ENCODE measurements at regions not wholly inside any gene's neighbourhood (a gene's known extent, or its start where the extent isn't known, plus 50 kb on each side); places are given as distances from the start of the nearest gene placed in this dataset.

GRCh38 chr2:155033652-155034051 lies 335.2 kb downstream of the KCNJ3 start:
- H3K4me3 ChIP-seq (ENCODE audit: low read depth, low read length), result no peak overlapping the region
- no peak for DNase-seq (ENCODE audit: low read depth)
- TF ChIP-seq MYC (IDR thresholded peaks at IDR 0.05; ENCODE audit: low read depth, low read length), result no peak
- no peak for TF ChIP-seq CTCF (IDR thresholded peaks at IDR 0.05; ENCODE audit: low read depth, low read length)
- TF ChIP-seq POLR2A (IDR thresholded peaks at IDR 0.05; ENCODE audit: extremely low read depth, insufficient read length), result no peak
- TF ChIP-seq MAX (IDR thresholded peaks at IDR 0.05; ENCODE audit: low read depth, low read length), result no peak

- no peak overlapping the region for H3K4me3 ChIP-seq (ENCODE audit: low read depth, low read length)
- TF ChIP-seq MAX (IDR thresholded peaks at IDR 0.05; ENCODE audit: low read depth, low read length), result no peak
- TF ChIP-seq MYC (IDR thresholded peaks at IDR 0.05; ENCODE audit: low read depth, low read length), result no peak
- no peak for TF ChIP-seq CTCF (IDR thresholded peaks at IDR 0.05; ENCODE audit: low read depth, low read length)
- no peak for TF ChIP-seq POLR2A (IDR thresholded peaks at IDR 0.05; ENCODE audit: extremely low read depth, insufficient read length)
- DNase-seq (ENCODE audit: low read depth), result no peak
Observed at GRCh38 chr2:155030296-155030695, 331.8 kb downstream of the KCNJ3 start.

- TF ChIP-seq MAX (IDR thresholded peaks at IDR 0.05; ENCODE audit: low read depth, low read length) (no peak), MYC (IDR thresholded peaks at IDR 0.05; ENCODE audit: low read depth, low read length) (no peak), POLR2A (IDR thresholded peaks at IDR 0.05; ENCODE audit: extremely low read depth, insufficient read length) (no peak), CTCF (IDR thresholded peaks at IDR 0.05; ENCODE audit: low read depth, low read length) (no peak)
- H3K4me3 ChIP-seq (ENCODE audit: low read depth, low read length), result no peak overlapping the region
- no peak for DNase-seq (ENCODE audit: low read depth)
Observed at GRCh38 chr2:155026651-155027174, 328.2 kb downstream of the KCNJ3 start.

- no peak for DNase-seq (ENCODE audit: low read depth)
- H3K4me3 ChIP-seq (ENCODE audit: low read depth, low read length), result no peak overlapping the region
- no peak for TF ChIP-seq MAX (IDR thresholded peaks at IDR 0.05; ENCODE audit: low read depth, low read length)
- no peak for TF ChIP-seq MYC (IDR thresholded peaks at IDR 0.05; ENCODE audit: low read depth, low read length)
- TF ChIP-seq POLR2A (IDR thresholded peaks at IDR 0.05; ENCODE audit: extremely low read depth, insufficient read length), result no peak
- TF ChIP-seq CTCF (IDR thresholded peaks at IDR 0.05; ENCODE audit: low read depth, low read length), result no peak
Observed at GRCh38 chr2:155023674-155024073, 325.2 kb downstream of the KCNJ3 start.

- DNase-seq (ENCODE audit: low read depth), result no peak
- no peak for TF ChIP-seq MAX (IDR thresholded peaks at IDR 0.05; ENCODE audit: low read depth, low read length)
Observed at GRCh38 chr2:155022531-155022930, 324.0 kb downstream of the KCNJ3 start.

GRCh38 chr2:155021618-155022017 lies 323.1 kb downstream of the KCNJ3 start:
- DNase-seq (ENCODE audit: low read depth), result no peak
- no peak overlapping the region for H3K4me3 ChIP-seq (ENCODE audit: low read depth, low read length)
- TF ChIP-seq POLR2A (IDR thresholded peaks at IDR 0.05; ENCODE audit: extremely low read depth, insufficient read length) (no peak), CTCF (IDR thresholded peaks at IDR 0.05; ENCODE audit: low read depth, low read length) (no peak), MAX (IDR thresholded peaks at IDR 0.05; ENCODE audit: low read depth, low read length) (no peak), MYC (IDR thresholded peaks at IDR 0.05; ENCODE audit: low read depth, low read length) (no peak)

More at GRCh38 chr2:155022531-155022930, 324.0 kb downstream of the KCNJ3 start:
- no peak overlapping the region for H3K4me3 ChIP-seq (ENCODE audit: low read depth, low read length)

Data from NB4 (cell line).